Fibroblast of lung (primary cell): ENCODE measurements at regions not wholly inside any gene's neighbourhood (a gene's known extent, or its start where the extent isn't known, plus 50 kb on each side); places are given as distances from the start of the nearest gene placed in this dataset.

ENCODE experiments used
- DNase-seq, 2 donors: peaks; one replicate each; pipeline versions ENCODE4 v3.0.0 to v3.0.0-alpha.2; 2010; ENCODE audit warnings: low read depth in 2 of 2
- H2AFZ ChIP-seq: 2 replicates; pipeline ENCODE4 v1.5.1; 2012; ENCODE audit warnings: low read length, control low read depth, inconsistent platforms
- H3K27ac ChIP-seq: 2 replicates; pipeline ENCODE4 v1.5.1; 2011; ENCODE audit warnings: low read length, control low read depth; ENCODE audit not compliant: insufficient read depth
- H3K27me3 ChIP-seq: 2 replicates; pipeline ENCODE4 v1.5.1; 2011; ENCODE audit warnings: mild to moderate bottlenecking, low read length; ENCODE audit not compliant: control insufficient read depth, insufficient read depth
- H3K36me3 ChIP-seq: 2 replicates; pipeline ENCODE4 v1.5.1; 2011; ENCODE audit warnings: low read length; ENCODE audit not compliant: control insufficient read depth, insufficient read depth
- H3K4me1 ChIP-seq: 2 replicates; pipeline ENCODE4 v1.5.1; 2011; ENCODE audit warnings: low read length; ENCODE audit not compliant: control insufficient read depth, insufficient read depth; ENCODE audit errors: extremely low read depth
- H3K4me2 ChIP-seq: 2 replicates; pipeline ENCODE4 v1.5.1; 2011; ENCODE audit warnings: low read length, control low read depth; ENCODE audit not compliant: insufficient read depth; ENCODE audit errors: extremely low read depth
- H3K4me3 ChIP-seq, 4 experiments: fragments of 200-600 bp in 1 of 4; sonication (generic) in 1 of 4; replicated peaks in 1 of 4; 2 replicates each; pipeline ENCODE4 v1.5.1; 2011 to 2016; ENCODE audit warnings: low read length in 4 of 4, low read depth in 3 of 4, mild to moderate bottlenecking in 3 of 4, control low read depth in 2 of 4, inconsistent platforms in 1 of 4, mixed read lengths in 1 of 4; ENCODE audit not compliant: insufficient read depth in 1 of 4; ENCODE audit errors: control extremely low read depth in 1 of 4
- H3K79me2 ChIP-seq: 2 replicates; pipeline ENCODE4 v1.5.1; 2012; ENCODE audit warnings: mild to moderate bottlenecking, low read length, inconsistent platforms; ENCODE audit not compliant: control insufficient read depth, insufficient read depth
- H3K9ac ChIP-seq: 2 replicates; pipeline ENCODE4 v1.5.1; 2011; ENCODE audit warnings: mild to moderate bottlenecking, low read length, control low read depth; ENCODE audit not compliant: insufficient read depth
- H3K9me3 ChIP-seq: 2 replicates; pipeline ENCODE4 v1.5.1; 2012; ENCODE audit warnings: low read depth, low read length; ENCODE audit not compliant: control insufficient read depth, insufficient read depth
- H4K20me1 ChIP-seq: 2 replicates; pipeline ENCODE4 v1.5.1; 2011; ENCODE audit warnings: low read length; ENCODE audit not compliant: control insufficient read depth, insufficient read depth; ENCODE audit errors: extremely low read depth
- EZH2 ChIP-seq: IDR thresholded peaks from 2 replicates; pipeline ENCODE4 v1.5.1; 2012; ENCODE audit warnings: low read length, control low read depth, mild to moderate bottlenecking; ENCODE audit errors: missing control alignments
- TF ChIP-seq, protein P1 (sequence below), 2 donors: IDR thresholded peaks in 1 of 2; conservative IDR thresholded peaks in 1 of 2; 1 replicate in 1 of 2; 2 replicates in 1 of 2; pipeline ENCODE4 v1.5.1; 2011 to 2012; ENCODE audit warnings: low read length in 2 of 2, control low read depth in 1 of 2, inconsistent platforms in 1 of 2, low read depth in 1 of 2, mild to moderate bottlenecking in 1 of 2

DNA sequence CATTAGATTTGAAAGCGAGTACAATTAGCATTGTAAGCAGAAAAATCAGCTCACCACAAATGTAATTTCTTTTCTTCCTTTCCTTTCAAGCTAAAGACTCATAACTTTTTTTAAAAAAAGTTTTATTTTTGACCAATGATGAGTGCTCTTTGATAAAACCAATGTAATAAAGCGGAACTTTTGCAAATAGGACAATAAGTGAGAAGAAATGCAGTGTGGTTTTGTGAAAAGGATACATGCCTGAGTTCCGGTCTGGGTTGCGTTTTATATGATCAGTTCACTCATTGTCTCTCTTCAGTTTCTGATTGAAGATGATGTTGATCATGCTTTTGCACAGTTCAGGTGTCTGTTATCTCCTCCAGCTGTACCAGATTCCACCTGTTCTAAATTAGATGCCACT is 274.4 kb downstream of the KLF12 start:
- no peaks in the 10 kb centered on the region for H3K9me3 ChIP-seq
- no peaks in the 10 kb centered on the region for H3K4me1 ChIP-seq
- H3K4me3 ChIP-seq, result no peak overlapping the region
- H4K20me1 ChIP-seq, result no peaks in the 10 kb centered on the region
- no peak overlapping the region for H3K9ac ChIP-seq
- H3K4me2 ChIP-seq, result no peak overlapping the region
- no peak overlapping the region for H3K27ac ChIP-seq
- no peaks in the 10 kb centered on the region for H3K79me2 ChIP-seq
- H2AFZ ChIP-seq, result no peak overlapping the region
- no peak for DNase-seq
- TF ChIP-seq, protein P1, sequence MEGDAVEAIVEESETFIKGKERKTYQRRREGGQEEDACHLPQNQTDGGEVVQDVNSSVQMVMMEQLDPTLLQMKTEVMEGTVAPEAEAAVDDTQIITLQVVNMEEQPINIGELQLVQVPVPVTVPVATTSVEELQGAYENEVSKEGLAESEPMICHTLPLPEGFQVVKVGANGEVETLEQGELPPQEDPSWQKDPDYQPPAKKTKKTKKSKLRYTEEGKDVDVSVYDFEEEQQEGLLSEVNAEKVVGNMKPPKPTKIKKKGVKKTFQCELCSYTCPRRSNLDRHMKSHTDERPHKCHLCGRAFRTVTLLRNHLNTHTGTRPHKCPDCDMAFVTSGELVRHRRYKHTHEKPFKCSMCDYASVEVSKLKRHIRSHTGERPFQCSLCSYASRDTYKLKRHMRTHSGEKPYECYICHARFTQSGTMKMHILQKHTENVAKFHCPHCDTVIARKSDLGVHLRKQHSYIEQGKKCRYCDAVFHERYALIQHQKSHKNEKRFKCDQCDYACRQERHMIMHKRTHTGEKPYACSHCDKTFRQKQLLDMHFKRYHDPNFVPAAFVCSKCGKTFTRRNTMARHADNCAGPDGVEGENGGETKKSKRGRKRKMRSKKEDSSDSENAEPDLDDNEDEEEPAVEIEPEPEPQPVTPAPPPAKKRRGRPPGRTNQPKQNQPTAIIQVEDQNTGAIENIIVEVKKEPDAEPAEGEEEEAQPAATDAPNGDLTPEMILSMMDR (conservative IDR thresholded peaks at IDR 0.05 in 1 of 2, IDR thresholded peaks at IDR 0.05 in 1 of 2; ENCODE audit: low read depth in 1 of 2, low read length in 2 of 2), result no peak
- no peak for TF ChIP-seq EZH2
- H3K27me3 ChIP-seq, result no peaks in the 10 kb centered on the region
- no peaks in the 10 kb centered on the region for H3K36me3 ChIP-seq

DNA sequence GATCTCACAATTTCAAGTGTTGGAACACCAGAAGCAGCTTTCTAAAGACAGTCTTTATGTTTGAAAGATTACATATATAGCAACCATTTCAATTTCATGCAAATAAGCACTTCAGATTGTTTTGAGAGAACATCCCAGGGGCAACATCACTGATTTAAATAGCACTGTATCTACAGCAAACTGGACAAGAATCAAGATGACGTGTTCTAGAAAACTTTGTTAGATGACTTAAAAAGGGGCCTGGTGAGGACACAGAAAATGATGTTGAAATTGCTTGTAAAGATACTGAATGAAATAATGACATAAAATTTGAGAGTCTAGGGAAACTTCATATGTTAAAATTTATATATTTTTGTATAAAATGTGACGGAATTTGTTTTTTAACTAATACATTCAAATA is 277.1 kb downstream of the KLF12 start:
- no peak overlapping the region for H3K9ac ChIP-seq
- no peaks in the 10 kb centered on the region for H3K79me2 ChIP-seq
- no peak for TF ChIP-seq EZH2
- no peaks in the 10 kb centered on the region for H3K27me3 ChIP-seq
- no peak overlapping the region for H3K27ac ChIP-seq
- no peak for DNase-seq
- H3K4me3 ChIP-seq, result no peak overlapping the region
- no peak overlapping the region for H2AFZ ChIP-seq
- H3K36me3 ChIP-seq, result no peaks in the 10 kb centered on the region
- H4K20me1 ChIP-seq, result no peaks in the 10 kb centered on the region
- no peaks in the 10 kb centered on the region for H3K9me3 ChIP-seq
- H3K4me1 ChIP-seq, result no peaks in the 10 kb centered on the region
- no peak overlapping the region for H3K4me2 ChIP-seq

DNA sequence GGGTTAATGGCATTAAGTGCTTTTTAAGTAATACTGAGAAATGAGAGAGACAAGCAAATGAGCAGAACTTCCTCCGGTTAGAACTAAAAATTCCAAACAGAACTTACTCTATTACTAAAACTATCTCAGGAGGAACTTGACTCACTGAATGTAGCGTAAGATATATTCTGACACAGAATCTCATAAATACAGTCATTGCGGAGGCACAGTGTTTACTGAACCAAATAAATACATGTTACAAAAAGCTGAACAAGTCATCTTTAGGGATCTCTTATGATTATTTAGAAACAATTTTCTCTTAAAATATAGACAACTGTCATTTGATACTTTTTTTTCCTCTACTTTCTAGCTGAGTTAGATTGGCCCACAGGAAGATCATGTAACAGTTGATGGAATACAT is 283.1 kb downstream of the KLF12 start:
- no peak overlapping the region for H3K9ac ChIP-seq
- no peak overlapping the region for H3K4me3 ChIP-seq
- no peaks in the 10 kb centered on the region for H3K9me3 ChIP-seq
- H2AFZ ChIP-seq, result no peak overlapping the region
- no peaks in the 10 kb centered on the region for H3K4me1 ChIP-seq
- no peaks in the 10 kb centered on the region for H4K20me1 ChIP-seq
- H3K36me3 ChIP-seq, result no peaks in the 10 kb centered on the region
- H3K4me2 ChIP-seq, result no peak overlapping the region
- H3K27ac ChIP-seq, result no peak overlapping the region
- H3K27me3 ChIP-seq, result no peaks in the 10 kb centered on the region
- H3K79me2 ChIP-seq, result no peaks in the 10 kb centered on the region
- TF ChIP-seq, protein P1 (conservative IDR thresholded peaks at IDR 0.05 in 1 of 2, IDR thresholded peaks at IDR 0.05 in 1 of 2; ENCODE audit: low read depth in 1 of 2, low read length in 2 of 2), result no peak
- TF ChIP-seq EZH2, result no peak
- no peak for DNase-seq
